ENCODE measurements at regions not wholly inside any gene's neighbourhood (a gene's known extent, or its start where the extent isn't known, plus 50 kb on each side); places are given as distances from the start of the nearest gene placed in this dataset.
"Not testable (repeated sequence)": the region's sequence is repeated elsewhere in the genome, so short reads cannot be mapped to it uniquely, and the experiment has no call there.

DNA sequence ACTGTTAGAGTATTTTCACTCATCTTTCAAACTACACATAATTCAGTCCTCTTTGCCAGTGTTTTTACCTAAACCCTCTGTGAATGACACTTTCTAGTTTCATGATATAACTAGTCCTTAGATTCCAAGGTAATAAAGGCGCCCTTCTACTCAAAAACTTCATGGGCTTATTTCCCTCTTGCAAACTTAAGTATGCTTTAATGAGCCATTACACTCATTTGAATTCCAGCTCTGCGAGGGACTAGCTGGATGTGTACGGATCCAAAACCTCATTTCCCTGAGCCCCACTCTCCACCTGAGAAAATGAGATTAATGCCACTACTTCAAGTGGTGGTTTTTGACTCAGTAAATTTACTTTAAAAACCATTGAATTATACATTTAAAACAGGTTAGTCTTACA is 141.1 kb downstream of the NDUFA12 start:
- DNase-seq (ENCODE audit: extremely low read depth in 1 of 2, low read depth in 1 of 2) = no peak

- DNase-seq (ENCODE audit: extremely low read depth in 1 of 2, low read depth in 1 of 2) = no peak
Measured at GRCh38 chr12:94856324-94856723, 147.2 kb downstream of the NDUFA12 start.

DNA sequence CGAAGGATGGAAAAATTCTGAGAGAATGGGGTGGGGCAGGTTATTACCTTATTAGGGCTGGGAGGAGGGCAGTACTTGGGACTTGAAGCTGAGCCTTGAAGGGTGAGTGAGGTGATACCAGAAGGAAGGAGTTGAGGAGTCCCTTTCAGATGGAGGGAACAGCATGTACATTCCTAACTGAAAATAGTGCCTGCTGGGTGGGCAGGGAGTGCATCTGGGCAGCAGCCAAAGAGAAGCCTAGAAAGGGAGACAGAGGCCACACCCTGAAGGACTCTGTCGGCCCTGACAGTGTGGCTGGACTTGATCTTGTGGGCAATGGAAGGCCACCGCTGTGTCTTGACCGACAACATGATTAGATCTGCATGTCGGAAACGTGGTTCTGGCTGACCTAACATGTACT is 147.6 kb downstream of the NDUFA12 start:
- DNase-seq (ENCODE audit: extremely low read depth in 1 of 2, low read depth in 1 of 2) = no peak

- no peak for DNase-seq (ENCODE audit: extremely low read depth in 1 of 2, low read depth in 1 of 2)
Measured at GRCh38 chr12:94851396-94852028, 152.0 kb downstream of the NDUFA12 start.

DNA sequence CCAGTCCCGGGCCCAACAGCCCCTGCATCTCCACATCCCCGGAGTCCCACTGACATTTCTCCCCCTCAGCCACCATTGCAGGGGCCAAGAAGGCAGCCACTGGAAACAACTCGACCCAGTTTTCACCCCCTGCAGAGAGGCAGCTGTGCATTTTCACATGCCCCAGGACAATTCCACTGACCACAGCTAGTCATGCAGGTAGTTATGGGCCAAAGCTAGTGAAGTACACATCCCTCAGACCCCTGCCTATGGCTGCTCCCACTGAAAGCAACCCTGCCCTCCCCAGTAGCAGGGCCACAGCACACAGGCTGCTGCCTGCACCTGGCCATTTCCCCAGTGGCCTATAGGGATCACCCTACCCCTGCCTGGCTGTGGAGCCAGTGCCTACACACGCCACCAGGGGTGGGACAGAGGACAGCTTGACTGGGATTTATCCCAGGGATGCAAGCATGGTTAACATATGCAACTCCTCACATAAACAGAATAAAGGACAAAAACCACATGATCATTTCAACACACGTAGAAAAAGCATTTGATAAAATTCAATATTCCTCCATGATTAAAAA is 154.0 kb downstream of the NDUFA12 start:
- no peak for DNase-seq (ENCODE audit: extremely low read depth in 1 of 2, low read depth in 1 of 2)

DNA sequence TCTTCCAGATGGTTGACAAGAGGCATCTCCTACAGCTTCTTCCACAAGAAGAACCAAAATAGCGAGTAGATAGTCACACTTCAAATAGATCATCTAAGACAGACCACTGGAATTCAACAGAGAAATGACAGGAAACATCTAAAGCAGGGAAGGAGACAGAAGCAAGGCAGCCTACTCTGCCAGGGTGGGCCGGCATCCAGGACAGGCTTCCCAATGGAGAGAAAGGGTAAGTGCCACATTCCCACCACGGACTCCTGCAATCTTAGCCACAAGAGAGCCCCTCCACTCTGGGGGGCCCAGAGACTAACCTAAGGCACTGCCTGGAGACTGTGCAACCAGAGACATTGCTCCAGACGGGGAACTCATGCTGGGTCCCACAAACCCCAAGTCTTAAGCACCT is 154.5 kb downstream of the NDUFA12 start:
- no peak for DNase-seq (ENCODE audit: extremely low read depth in 1 of 2, low read depth in 1 of 2)

DNA sequence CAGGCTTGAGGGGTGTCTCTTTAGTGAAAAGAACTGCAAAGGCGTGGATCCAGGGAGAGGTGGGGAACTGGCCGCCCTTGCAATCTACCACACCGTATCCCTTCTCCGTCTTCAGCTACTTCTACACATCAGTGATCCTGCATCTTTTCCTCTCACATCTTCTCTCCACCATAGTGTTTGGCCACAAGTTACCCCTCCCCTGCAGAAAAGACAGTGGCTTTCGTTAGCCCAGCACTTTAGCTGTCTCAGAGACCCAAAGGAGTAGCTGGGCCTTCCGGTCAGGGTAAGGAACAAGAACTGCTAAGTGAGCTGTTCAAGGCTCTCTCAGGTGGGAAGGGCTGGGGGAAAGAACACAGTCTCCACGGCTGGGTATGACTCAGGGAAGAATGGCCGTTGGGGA is 158.4 kb downstream of the NDUFA12 start:
- no peak for DNase-seq (ENCODE audit: extremely low read depth in 1 of 2, low read depth in 1 of 2)

- no peak for DNase-seq (ENCODE audit: extremely low read depth in 1 of 2, low read depth in 1 of 2)
Measured at GRCh38 chr12:94844452-94844851, 159.0 kb downstream of the NDUFA12 start.

GRCh38 chr12:94841904-94842610 is 161.4 kb downstream of the NDUFA12 start:
- DNase-seq (ENCODE audit: extremely low read depth in 1 of 2, low read depth in 1 of 2) = no peak

- no peak for DNase-seq (ENCODE audit: extremely low read depth in 1 of 2, low read depth in 1 of 2)
Measured at GRCh38 chr12:94841177-94841576, 162.3 kb downstream of the NDUFA12 start.

DNA sequence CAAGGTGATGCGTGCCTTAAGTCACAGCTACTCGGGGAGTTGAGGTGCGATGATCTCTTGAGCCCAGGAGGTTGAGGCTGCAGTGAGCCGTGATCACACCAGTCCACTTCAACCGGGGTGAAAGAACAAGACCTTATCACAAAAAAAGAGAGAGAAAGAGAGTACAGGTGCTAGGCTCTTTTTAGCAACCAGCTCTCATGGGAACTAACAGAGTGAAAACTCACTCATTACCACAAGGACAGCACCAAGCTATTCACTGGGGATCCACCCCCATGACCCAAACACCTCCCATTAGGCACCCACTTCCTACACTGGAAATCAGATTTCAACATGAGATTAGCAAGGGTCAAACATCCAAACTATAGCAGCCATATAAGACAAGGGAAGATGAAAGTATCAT is 164.2 kb downstream of the NDUFA12 start:
- DNase-seq (ENCODE audit: extremely low read depth in 1 of 2, low read depth in 1 of 2) = no peak

DNA sequence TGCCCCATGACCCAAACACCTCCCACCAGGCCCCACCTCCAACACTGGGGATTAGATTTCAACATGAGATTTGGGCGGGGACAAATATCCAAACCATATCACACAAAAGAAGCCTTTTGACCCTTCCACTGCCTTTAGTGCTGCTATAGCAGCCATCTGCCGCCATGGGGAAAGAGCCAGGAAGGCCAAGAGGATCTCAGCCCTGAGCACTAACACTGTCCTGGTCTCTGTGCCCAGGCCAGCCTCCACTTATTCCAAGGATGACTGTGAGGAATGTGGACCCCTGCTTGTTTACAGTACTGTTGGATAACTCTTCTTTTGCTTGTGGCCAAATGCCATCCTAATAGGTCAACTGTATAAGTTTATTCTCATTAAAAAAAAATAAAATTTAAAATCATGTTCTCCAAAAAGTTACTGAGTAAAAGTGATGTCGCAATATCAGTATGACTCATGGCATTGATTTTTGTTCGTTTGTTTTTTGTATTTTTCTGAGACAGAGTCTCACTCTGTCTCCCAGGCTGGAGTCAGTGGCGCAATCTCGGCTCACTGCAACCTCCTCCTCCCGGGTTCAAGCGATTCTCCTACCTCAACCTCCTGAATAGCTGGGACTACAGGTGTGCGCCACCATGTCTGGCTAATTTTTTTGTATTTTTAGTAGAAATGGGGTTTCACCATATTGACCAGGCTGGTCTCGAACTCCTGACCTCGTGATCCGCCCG is 166.4 kb downstream of the NDUFA12 start:
- not testable (repeated sequence) for DNase-seq (ENCODE audit: extremely low read depth in 1 of 2, low read depth in 1 of 2)

GRCh38 chr12:94834036-94834625 is 169.4 kb downstream of the NDUFA12 start:
- no peak for DNase-seq (ENCODE audit: extremely low read depth in 1 of 2, low read depth in 1 of 2)

DNA sequence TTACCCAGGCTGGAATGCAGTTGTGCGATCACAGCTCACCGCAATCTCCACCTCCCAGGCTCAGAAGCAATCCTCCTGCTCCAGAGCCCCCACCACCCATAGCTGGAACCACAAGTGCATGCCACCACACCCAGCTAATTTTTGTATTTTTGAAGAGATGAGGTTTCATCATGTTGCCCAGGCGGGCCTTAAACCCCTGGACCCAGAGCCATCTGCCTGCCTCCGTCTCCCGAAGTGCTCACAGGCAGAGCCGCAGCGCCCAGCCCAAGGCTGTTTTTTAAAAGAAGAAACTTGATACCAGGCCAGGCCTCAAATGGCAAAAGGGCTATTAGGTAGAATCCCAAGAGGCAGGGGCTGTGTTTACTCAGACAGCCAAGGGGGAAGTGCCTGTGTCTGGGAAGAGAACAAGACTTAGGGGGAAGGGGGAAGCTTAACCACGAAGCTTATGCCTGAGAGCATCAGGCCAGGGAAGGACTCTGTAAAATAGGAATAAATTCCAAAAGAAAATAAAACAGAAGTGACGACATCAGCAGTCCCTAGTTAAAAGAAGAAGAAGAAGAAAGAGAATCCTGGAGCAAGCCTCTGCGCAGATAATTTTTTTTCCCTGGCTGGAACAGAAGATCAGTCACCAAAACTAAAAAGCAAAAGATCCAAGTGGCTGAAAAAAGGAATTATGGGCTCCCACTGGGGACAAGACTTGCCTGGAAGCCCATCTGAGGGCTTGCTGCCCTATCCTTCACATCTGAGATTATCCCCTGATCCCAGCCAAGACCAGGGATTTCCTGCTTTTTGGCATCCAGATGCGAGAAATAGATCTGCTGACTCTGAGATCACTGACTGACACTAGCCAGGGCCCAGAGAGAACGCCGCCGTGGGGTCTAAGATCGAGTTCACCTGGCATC is 170.5 kb downstream of the NDUFA12 start:
- no peak for DNase-seq (ENCODE audit: extremely low read depth in 1 of 2, low read depth in 1 of 2)

DNA sequence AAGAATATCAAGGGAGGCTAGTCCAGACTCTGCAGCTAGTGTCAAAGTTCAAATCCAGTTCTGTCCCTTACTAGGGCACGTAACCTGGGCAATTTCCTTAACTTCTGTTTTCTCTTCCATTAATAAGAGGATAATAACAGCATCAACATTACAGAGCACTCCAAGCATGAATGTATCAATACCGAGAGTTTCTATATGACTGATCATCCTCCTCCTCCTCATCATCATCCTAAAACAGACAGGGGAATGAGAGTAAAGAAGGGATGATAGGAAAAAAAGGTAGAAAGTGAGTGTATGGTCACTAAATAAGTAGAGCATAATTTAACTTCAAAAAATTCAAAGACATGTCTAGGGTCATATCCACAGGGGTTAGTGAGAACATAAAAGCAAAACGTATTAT is 171.4 kb downstream of the NDUFA12 start:
- no peak for DNase-seq (ENCODE audit: extremely low read depth in 1 of 2, low read depth in 1 of 2)

GRCh38 chr12:94831081-94831751 is 172.3 kb downstream of the NDUFA12 start:
- no peak for DNase-seq (ENCODE audit: extremely low read depth in 1 of 2, low read depth in 1 of 2)

DNA sequence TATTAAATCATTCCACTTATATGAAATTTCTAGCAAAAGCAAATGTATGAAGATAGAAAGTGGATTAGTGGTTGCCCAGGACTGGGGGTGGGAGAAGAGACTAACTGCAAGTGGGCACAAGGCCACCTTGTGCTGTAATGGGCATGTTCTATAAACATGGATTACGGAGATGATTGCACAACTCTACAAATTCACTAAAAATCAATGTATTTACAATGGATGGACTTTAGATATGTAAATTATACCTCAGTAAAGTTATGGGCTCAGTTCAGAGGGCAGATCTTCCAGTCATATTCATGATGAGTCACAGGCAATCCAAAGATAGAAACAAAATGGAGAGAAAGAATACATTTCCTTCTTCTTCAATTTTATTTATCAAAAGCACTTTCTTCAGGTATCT is 173.9 kb downstream of the NDUFA12 start:
- DNase-seq (ENCODE audit: extremely low read depth in 1 of 2, low read depth in 1 of 2) = no peak

- no peak for DNase-seq (ENCODE audit: extremely low read depth in 1 of 2, low read depth in 1 of 2)
Measured at GRCh38 chr12:94819011-94819410, 168.7 kb upstream of the TMCC3 start.

DNA sequence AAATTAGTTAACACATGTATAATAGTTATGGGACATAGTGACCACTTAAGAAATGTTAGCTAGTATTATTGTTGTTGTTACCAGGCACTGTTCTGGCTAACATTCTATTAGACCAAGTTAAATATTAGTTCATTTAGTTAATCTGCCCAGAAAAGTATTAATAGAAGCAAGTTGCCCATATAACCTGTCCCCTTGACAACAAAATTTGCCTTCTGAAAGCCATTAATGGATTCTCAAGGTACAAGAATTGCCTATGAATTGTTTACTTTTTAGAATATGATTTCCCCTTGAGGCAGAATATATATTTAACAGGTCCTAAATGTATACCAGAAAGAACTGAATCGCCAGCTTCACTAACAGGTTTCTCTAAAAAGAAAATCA is 167.3 kb upstream of the TMCC3 start:
- DNase-seq (ENCODE audit: extremely low read depth in 1 of 2, low read depth in 1 of 2) = no peak

DNA sequence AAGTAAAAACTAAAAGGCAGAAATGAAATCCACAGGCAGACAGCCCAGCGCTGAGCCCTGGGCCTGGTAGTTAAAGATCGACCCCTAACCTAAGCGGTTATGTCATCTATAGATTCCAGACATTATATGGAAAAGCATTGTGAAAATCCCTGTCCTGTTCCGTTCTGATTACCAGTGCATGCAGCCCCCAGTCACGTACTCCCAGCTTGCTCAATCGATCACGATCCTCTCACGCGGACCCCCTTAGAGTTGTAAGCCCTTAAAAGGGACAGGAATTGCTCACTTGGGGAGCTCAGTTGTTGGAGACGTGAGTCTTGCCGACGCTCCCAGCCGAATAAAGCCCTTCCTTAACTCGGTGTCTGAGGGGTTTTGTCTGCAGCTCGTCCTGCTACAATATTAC is 166.8 kb upstream of the TMCC3 start:
- DNase-seq (ENCODE audit: extremely low read depth in 1 of 2, low read depth in 1 of 2) = not testable (repeated sequence)
